ENCODE measurements at regions not wholly inside any gene's neighbourhood (a gene's known extent, or its start where the extent isn't known, plus 50 kb on each side); places are given as distances from the start of the nearest gene placed in this dataset.
"Not testable (repeated sequence)": the region's sequence is repeated elsewhere in the genome, so short reads cannot be mapped to it uniquely, and the experiment has no call there.

GRCh38 chr11:41714101-41714500 is 254.6 kb upstream of the LRRC4C start:
- DNase-seq = no peak

DNA sequence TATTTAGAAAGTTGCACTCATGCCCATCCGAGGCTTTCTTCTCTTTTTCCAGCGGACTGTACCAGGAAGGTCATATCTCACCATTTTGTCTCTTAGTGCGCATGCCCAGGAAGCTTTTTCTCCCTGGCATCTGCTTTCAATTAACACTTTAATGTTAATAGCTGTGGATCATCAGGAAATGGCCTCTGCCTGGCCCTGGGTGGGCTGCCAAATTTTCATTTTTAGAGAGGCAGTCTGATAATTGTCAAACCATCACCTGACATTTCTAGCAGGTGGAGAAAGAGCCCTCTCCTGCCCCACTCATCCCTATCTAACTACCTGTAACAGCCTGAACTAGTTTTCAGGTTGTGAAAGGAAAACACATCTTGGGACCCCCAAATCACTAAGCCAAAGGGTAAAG is 257.4 kb upstream of the LRRC4C start:
- DNase-seq = no peak

GRCh38 chr11:41720761-41721160 is 261.3 kb upstream of the LRRC4C start:
- DNase-seq = no peak

GRCh38 chr11:41728161-41728560 is 268.7 kb upstream of the LRRC4C start:
- not testable (repeated sequence) for DNase-seq

GRCh38 chr11:41775296-41775695 is 315.8 kb upstream of the LRRC4C start:
- no peak for DNase-seq

DNA sequence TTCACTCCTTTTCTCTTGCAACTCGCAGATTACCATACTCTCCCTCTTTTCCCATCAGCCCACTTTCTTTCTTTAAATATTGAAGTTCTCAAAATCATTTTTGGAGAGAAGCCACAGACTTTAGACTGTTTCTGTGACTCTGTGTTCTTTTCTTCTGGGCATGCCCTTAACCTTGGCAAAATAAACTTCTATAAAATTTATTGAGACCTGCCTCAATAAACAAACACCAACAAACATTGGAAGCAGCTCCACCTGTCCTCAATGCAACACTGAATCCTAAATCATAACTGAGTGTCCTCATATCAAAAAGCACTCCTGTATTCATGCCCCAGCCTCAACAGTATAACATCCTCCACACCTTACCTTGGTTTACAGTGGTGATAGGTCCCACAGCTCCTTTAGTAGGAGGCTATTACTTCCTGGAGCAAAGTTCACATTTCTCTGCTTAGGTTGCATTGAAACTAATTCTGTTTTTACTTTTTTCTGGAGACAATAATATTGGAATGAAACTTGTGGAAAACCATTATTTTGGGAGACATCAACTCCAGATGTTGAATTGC is 320.0 kb upstream of the LRRC4C start:
- DNase-seq = no peak

- DNase-seq = no peak
These were observed 322.0 kb upstream of the LRRC4C start for GRCh38 chr11:41781441-41781840.

- no peak for DNase-seq
These were observed 325.3 kb upstream of the LRRC4C start for GRCh38 chr11:41784513-41785335.

DNA sequence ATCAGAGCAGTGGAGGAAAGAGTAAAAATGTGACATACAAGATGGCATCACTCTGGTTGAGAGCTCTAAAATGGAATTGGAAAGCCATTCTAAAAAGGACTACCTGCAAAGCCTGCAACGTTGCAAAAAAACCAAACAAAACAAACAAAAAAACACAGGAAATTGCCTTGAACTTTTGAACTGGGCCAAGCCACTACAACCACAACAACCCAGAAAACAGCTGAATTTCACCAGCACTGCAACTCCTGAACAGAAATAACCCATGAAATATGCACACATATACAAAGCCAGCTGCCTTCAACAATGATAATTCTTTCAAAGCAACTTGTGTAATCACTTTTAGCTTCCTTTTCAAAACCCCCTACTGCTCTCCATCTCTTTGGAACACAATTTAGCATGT is 326.6 kb upstream of the LRRC4C start:
- DNase-seq = no peak

- no peak for DNase-seq
These were observed 328.7 kb upstream of the LRRC4C start for GRCh38 chr11:41788177-41788576.

DNA sequence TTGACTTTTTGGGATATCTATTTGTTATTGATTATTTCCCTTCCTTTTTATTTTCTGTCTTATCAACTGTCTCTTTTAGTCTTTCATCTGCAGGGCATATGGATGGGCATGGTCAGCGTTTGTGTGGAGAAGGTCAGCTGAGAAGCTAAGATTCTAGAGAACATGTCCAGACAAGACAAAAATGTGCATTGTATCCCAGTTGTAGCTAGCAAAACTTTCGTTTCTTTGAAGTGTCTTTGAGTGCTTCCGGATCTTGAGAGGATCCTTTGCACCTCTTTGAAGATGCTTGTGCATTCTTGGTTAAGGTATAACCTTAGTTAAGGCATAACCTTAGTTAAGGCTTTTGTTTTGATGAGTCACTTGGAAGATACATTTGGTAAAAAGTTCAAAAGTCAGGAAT is 329.9 kb upstream of the LRRC4C start:
- no peak for DNase-seq

DNA sequence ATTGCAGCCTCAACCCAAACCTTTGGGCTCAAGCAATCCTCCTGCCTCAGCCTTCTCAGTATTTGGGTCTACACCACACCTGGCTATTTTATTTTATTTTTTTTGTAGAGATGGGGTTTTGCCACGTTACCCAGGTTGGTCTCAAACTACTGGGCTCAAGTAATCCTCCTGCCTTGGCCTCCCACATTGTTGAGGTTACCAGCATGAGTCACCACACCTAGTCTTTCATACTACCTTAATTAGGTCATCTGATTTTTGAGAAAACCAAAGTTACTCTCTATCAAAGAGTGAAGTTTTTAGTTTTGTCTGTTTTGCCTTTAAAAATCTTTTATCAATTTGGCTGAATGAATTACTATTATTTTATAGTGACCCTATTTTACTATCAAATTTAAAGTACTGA is 335.6 kb upstream of the LRRC4C start:
- no peak for DNase-seq

DNA sequence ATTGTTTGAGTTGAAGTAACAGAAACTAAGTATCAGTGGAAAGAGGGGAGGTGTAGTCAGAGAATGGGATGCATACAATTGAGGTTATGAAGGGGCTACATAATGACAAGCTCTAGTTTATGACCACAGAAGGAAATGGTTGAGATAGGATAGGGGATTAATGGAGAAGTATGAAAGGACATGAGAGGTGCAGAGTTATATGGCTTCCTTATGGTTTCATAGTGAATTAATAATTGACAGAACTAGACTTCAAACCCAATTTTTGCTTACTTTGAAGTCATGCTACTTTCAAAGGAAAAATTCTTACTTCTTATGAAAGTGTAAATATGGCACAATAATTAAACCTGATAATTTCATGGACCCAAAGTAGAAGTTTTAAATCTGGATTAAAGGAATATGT is 340.3 kb upstream of the LRRC4C start:
- DNase-seq = no peak

- no peak for DNase-seq
These were observed 344.4 kb upstream of the LRRC4C start for GRCh38 chr11:41803895-41804294.

DNA sequence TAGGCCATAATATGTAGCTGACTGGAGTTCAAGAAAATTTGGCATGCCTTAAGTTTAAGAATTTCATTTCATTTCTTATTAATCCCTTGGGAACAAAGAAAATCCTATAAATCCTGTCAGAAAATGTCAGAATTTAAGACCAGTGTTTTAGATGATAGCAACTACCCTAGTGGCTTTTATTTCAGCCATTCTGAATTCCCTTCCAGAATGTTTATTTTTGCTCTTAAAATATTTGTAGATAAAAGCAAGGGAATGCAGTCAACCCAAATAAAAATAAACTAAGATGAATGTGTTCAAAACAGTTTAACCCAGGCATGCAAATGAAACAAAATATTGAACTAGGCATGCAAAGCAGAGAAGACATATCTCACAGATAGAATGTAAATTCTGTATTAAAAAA is 356.9 kb upstream of the LRRC4C start:
- DNase-seq = no peak

DNA sequence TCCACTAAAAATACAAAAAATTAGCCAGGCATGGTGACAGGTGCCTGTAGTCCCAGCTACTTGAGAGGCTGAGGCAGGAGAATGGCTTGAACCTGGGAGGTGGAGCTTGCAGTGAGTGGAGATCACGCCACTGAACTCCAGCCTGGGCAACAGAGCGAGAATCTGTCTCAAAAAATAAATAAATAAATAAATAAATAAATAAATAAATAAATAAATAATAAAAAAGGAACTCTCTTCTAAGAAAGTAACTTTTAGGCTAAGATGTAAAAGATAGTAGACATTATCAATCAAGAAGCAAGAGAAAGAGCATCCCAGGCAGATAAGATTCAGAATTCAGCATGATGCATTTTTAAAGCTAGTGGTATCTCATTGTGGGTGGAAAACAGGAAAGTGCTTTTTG is 364.8 kb upstream of the LRRC4C start:
- not testable (repeated sequence) for DNase-seq

DNA sequence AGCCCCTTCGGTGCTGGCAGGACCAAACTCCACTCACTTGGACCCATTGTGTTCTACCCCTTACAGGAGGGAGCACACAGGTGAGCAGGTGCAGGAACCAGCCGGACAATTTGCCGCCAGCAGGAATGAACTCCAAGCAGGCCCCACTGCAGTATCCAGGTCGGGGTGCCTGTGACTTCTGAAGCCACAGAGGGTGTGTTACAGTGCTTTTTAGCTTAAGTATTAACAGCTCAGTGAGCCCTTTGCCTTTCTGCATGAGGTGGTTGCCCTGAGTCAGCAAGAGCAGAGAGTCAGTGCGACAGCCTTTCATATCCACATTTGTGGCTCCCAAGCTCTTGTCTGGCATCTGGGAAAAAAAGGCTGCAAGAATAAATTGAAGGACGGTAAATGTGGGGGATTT is 366.6 kb upstream of the LRRC4C start:
- no peak for DNase-seq

DNA sequence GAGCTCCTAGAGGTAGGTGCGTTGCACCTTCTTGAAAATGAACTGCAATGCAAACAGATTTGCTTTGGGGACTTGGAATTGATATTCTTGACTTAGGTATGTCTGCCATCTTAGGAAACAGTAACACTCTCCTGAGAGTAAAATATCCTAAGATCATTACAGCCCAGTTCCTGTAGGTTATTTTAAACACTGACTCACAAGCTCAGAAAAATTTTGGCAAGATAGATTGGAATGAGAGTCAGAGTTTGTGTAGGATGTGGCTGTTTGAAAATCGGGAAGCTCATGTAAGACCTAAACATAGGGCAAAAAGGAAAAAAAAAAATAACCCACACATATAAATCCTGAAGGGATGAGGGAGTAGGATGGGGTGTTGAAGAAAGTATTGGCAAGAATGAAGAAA is 377.0 kb upstream of the LRRC4C start:
- DNase-seq = no peak

- no peak for DNase-seq
These were observed 383.2 kb upstream of the LRRC4C start for GRCh38 chr11:41842673-41843072.

GRCh38 chr11:41845066-41845465 is 385.6 kb upstream of the LRRC4C start:
- DNase-seq = no peak

- DNase-seq = no peak
These were observed 388.9 kb upstream of the LRRC4C start for GRCh38 chr11:41848349-41848748.

GRCh38 chr11:41849250-41849649 is 389.8 kb upstream of the LRRC4C start:
- no peak for DNase-seq

- no peak for DNase-seq
These were observed 392.3 kb upstream of the LRRC4C start for GRCh38 chr11:41851743-41852142.

GRCh38 chr11:41861838-41862237 is 402.4 kb upstream of the LRRC4C start:
- no peak for DNase-seq

- DNase-seq = no peak
These were observed 407.1 kb upstream of the LRRC4C start for GRCh38 chr11:41866525-41866924.
